ENCODE measurements at regions not wholly inside any gene's neighbourhood (a gene's known extent, or its start where the extent isn't known, plus 50 kb on each side); places are given as distances from the start of the nearest gene placed in this dataset.

GRCh38 chr13:39816936-39817335 lies 161.5 kb downstream of the COG6 start:
- TF ChIP-seq, protein P1, sequence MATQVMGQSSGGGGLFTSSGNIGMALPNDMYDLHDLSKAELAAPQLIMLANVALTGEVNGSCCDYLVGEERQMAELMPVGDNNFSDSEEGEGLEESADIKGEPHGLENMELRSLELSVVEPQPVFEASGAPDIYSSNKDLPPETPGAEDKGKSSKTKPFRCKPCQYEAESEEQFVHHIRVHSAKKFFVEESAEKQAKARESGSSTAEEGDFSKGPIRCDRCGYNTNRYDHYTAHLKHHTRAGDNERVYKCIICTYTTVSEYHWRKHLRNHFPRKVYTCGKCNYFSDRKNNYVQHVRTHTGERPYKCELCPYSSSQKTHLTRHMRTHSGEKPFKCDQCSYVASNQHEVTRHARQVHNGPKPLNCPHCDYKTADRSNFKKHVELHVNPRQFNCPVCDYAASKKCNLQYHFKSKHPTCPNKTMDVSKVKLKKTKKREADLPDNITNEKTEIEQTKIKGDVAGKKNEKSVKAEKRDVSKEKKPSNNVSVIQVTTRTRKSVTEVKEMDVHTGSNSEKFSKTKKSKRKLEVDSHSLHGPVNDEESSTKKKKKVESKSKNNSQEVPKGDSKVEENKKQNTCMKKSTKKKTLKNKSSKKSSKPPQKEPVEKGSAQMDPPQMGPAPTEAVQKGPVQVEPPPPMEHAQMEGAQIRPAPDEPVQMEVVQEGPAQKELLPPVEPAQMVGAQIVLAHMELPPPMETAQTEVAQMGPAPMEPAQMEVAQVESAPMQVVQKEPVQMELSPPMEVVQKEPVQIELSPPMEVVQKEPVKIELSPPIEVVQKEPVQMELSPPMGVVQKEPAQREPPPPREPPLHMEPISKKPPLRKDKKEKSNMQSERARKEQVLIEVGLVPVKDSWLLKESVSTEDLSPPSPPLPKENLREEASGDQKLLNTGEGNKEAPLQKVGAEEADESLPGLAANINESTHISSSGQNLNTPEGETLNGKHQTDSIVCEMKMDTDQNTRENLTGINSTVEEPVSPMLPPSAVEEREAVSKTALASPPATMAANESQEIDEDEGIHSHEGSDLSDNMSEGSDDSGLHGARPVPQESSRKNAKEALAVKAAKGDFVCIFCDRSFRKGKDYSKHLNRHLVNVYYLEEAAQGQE (IDR thresholded peaks at IDR 0.05; ENCODE audit: insufficient read depth in 1 of 2, low read depth in 2 of 2, low read length in 2 of 2): no peak
- TF ChIP-seq POLR2AphosphoS5 (IDR thresholded peaks at IDR 0.05; ENCODE audit: low read depth, low read length): no peak
- no peak for TF ChIP-seq SIN3A (IDR thresholded peaks at IDR 0.05; ENCODE audit: borderline replicate concordance, insufficient read depth, low read length)
- no peak for TF ChIP-seq TAF1 (IDR thresholded peaks at IDR 0.05; ENCODE audit: borderline replicate concordance, insufficient read depth, low read length)
- no peak for TF ChIP-seq FOXP2 (optimal IDR thresholded peaks at IDR 0.05; ENCODE audit: borderline replicate concordance, extremely low read depth, extremely low read length, insufficient read depth)

All from PFSK-1 (cell line).